Mammary epithelial cell (primary cell): ENCODE measurements at regions not wholly inside any gene's neighbourhood (a gene's known extent, or its start where the extent isn't known, plus 50 kb on each side); places are given as distances from the start of the nearest gene placed in this dataset.

Experiments
- CTCF ChIP-seq, 2 donors: IDR thresholded peaks in 1 of 2; conservative IDR thresholded peaks in 1 of 2; 2 replicates each; pipeline ENCODE4 v1.5.1; 2011 to 2012; ENCODE audit warnings: inconsistent platforms in 2 of 2, low read length in 2 of 2, mild to moderate bottlenecking in 2 of 2, control low read depth in 1 of 2, low read depth in 1 of 2; ENCODE audit not compliant: insufficient read depth in 1 of 2; ENCODE audit errors: extremely low read depth in 1 of 2
- EZH2 ChIP-seq: IDR thresholded peaks from 2 replicates; pipeline ENCODE4 v1.6.1; 2012; ENCODE audit warnings: low read length, inconsistent platforms, borderline replicate concordance

- TF ChIP-seq CTCF (conservative IDR thresholded peaks at IDR 0.05 in 1 of 2, IDR thresholded peaks at IDR 0.05 in 1 of 2; ENCODE audit: extremely low read depth in 1 of 2, insufficient read depth in 1 of 2, low read depth in 1 of 2, low read length in 2 of 2) (no peak), EZH2 (no peak)
Measured at GRCh38 chr13:87244256-87244890, 426.8 kb upstream of the SLITRK5 start.
